Left lung (tissue), 4 donors: ENCODE measurements at regions not wholly inside any gene's neighbourhood (a gene's known extent, or its start where the extent isn't known, plus 50 kb on each side); places are given as distances from the start of the nearest gene placed in this dataset.

Source experiments
- ATAC-seq: fragments of 200-7000 bp; cut with Tn5 transposase; one replicate; pipeline ENCODE4 v1.9.1; 2020; ENCODE audit warnings: moderate library complexity
- DNase-seq, 4 donors: peaks; one replicate each; pipeline ENCODE4 v3.0.0-alpha.2; 2013 to 2020
- H3K27ac ChIP-seq, 2 donors: fragments of 200-600 bp; sonication (generic) in 1 of 2; one replicate each; pipeline versions ENCODE4 v1.5.0 to v1.8.0; 2020 to 2021
- H3K27me3 ChIP-seq, 2 donors: fragments of 200-600 bp; sonication (generic) in 1 of 2; one replicate each; pipeline versions ENCODE4 v1.5.0 to v1.8.0; 2020 to 2021
- H3K36me3 ChIP-seq, 2 donors: fragments of 200-600 bp; sonication (generic) in 1 of 2; one replicate each; pipeline versions ENCODE4 v1.5.0 to v1.8.0; 2020 to 2021
- H3K4me1 ChIP-seq, 2 donors: fragments of 200-600 bp; one replicate each; pipeline ENCODE4 v1.8.0; 2021
- H3K4me3 ChIP-seq, 2 donors: fragments of 200-600 bp; sonication (generic) in 1 of 2; one replicate each; pipeline versions ENCODE4 v1.5.0 to v1.8.0; 2020 to 2021; ENCODE audit warnings: mild to moderate bottlenecking in 1 of 2
- H3K9me3 ChIP-seq, 2 donors: fragments of 200-600 bp; sonication (generic) in 1 of 2; one replicate each; pipeline versions ENCODE4 v1.5.0 to v1.8.0; 2020 to 2021
- CTCF ChIP-seq, 2 donors: fragments of 200-600 bp; sonication (generic) in 1 of 2; IDR thresholded peaks; one replicate each; pipeline versions ENCODE4 v1.5.0 to v1.8.0; 2021; ENCODE audit warnings: antibody characterized with exemption in 2 of 2
- intact Hi-C, 2 donors: fragments of 100-400 bp; cut with DNase I; formaldehyde crosslinking; loops; one replicate each; pipeline versions ENCODE4 v1.11.2 to v1.14.2; 2022
- donor health status: DM: no; HTN: yes; CAD: no.
- donor health status: DM: no; HTN: no; CAD: no.

DNA sequence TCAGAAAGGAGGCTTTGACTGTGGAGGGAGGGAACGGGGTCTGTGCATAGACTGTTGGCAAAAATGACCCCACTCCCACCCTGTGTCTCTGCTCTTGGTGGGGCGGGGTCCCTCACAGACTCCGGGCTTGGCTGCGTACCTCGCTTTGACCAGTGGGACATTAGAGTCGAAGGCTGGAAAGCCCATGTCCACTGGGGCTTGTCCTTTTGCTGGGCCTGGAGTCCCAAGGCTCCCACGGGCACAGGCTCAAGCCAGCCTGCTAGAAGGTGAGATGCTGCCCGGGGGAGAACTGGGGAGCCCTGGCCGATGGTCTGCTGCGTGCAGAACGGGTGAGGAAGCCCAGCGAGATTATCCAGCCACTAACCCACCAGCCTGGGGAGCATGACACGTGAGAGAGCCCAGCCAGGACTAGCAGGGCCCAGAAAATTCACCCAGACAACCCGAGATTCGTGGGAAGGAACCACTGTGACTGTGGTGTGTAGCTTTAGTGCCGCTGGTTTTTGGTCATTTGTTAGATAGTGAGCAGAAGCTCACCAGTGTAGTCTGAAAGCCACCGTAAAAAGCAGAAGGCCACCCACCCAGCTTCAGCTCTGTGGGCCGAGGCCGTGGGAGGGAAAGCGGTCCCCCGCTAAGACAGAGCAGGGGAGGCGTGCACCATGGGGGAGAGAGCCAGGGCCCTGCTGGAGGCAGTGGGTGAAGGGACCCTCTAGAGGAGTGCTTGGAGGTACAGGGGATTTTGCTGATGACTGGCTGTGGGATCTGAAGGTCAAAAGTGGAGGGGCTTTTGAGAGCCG is 78.3 kb upstream of the C1orf174 start:
- Histone ChIP-seq H3K36me3 (no peaks in the 10 kb centered on the region), H3K4me1 (no peaks in the 10 kb centered on the region), H3K9me3 (no peaks in the 10 kb centered on the region), H3K4me3 (no peak overlapping the region), H3K27me3 (peaks cover 0 to 53% of the 10 kb centered on the region in 2 donors), H3K27ac (no peak overlapping the region)
- ATAC-seq (no peak), DNase-seq (no peak)
- no peak for TF ChIP-seq CTCF (IDR thresholded peaks at IDR 0.05)
- intact Hi-C loops = no loop called here

DNA sequence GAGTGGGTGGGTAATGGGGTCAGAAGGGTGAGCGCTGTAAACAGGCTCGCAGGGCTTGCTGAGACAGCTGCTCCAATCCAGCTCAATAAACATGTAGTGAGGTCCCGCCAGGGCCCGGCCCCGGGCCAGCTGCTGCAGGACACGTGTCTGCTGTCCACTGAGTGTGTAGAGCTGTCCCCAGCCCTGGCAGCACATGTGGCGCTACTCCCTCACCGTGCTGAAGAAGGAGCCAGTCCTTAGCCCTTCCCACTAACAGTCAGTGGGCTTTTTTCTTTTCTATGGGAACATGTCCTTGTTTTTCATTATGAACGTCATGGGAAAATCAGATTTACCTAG is 78.9 kb upstream of the C1orf174 start:
- Histone ChIP-seq H3K9me3 (no peaks in the 10 kb centered on the region), H3K36me3 (no peaks in the 10 kb centered on the region), H3K27ac (no peak overlapping the region), H3K4me3 (no peak overlapping the region), H3K27me3 (peaks cover 0 to 59% of the 10 kb centered on the region in 2 donors), H3K4me1 (no peaks in the 10 kb centered on the region)
- intact Hi-C loops = no loop called here
- no peak for TF ChIP-seq CTCF (IDR thresholded peaks at IDR 0.05)
- DNase-seq (peak in 1 of 4 donors; percentile 29), ATAC-seq (no peak)

DNA sequence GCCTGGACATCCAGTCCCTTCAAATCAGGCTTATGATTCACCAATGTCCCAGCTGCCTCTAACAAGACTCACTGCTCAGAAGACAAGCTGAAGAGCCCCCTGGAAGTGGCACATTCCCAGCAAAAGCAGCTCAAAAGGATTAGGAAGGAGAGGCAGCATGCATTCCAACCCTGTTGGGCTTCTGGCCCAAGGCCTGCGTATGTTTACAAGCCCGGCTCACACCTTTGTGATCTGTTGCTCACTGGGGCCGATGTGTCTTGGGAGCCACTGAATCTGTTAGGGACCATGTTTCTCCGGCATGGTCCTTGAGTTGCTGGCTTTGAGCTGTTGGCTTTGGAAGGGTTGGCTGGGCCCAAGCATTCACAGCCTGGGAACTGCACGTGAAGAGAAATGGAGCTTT is 81.2 kb upstream of the C1orf174 start:
- H3K4me1 ChIP-seq = no peaks in the 10 kb centered on the region
- DNase-seq = no peak
- H3K27me3 ChIP-seq = peaks cover 0 to 60% of the 10 kb centered on the region in 2 donors
- no peak overlapping the region for H3K4me3 ChIP-seq
- intact Hi-C loops = no loop called here
- no peak for ATAC-seq
- no peak overlapping the region for H3K27ac ChIP-seq
- TF ChIP-seq CTCF (IDR thresholded peaks at IDR 0.05) = no peak
- H3K36me3 ChIP-seq = no peaks in the 10 kb centered on the region
- H3K9me3 ChIP-seq = no peaks in the 10 kb centered on the region

DNA sequence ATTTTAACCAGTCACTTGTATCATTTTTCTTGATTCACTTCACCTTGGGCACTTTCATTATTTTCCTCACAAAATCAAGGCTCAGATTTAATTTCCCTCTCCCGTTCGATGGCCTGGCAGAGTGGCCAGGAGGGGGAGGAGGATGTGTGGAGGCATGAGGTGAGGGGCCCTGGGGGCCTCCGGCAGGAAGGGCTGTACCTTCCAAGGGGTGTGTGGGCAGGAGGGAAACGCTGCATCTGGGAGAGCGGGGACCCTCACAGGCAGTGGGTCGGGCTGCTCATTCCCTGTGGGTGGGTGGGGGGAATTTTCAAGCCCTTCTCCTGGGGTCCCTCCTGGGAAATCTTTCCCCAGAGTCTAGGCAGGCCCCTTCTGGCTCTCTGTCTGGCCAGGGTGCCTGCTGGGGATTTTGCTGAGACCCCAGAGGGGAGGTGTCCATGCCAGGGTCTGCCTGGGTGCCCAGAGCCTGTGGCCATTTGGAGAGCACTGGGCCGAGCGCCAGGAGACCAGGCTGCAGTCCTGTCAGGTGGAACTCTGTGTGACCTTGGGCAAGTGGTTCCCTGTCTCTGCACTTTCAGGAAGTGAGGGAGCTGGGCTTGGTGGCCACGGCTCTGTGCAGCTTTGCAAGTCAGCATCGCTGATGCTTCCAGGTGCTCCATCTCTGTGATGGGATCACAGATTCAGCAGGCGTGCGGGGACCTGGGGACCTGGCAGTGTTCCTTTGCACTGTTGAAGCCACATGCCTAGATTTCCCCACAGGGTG is 81.9 kb upstream of the C1orf174 start:
- ATAC-seq = no peak
- H3K36me3 ChIP-seq = no peaks in the 10 kb centered on the region
- no peaks in the 10 kb centered on the region for H3K4me1 ChIP-seq
- H3K27ac ChIP-seq = no peak overlapping the region
- intact Hi-C loops = no loop called here
- no peak for TF ChIP-seq CTCF (IDR thresholded peaks at IDR 0.05)
- no peak overlapping the region for H3K4me3 ChIP-seq
- H3K9me3 ChIP-seq = no peaks in the 10 kb centered on the region
- H3K27me3 ChIP-seq = peaks cover 0 to 53% of the 10 kb centered on the region in 2 donors
- DNase-seq = no peak

GRCh38 chr1:3983181-3983580 is 83.1 kb upstream of the C1orf174 start:
- DNase-seq (no peak), ATAC-seq (no peak)
- no peaks in the 10 kb centered on the region for H3K36me3 ChIP-seq
- H3K9me3 ChIP-seq = no peaks in the 10 kb centered on the region
- H3K4me3 ChIP-seq = no peak overlapping the region
- H3K27me3 ChIP-seq = peaks cover 0 to 53% of the 10 kb centered on the region in 2 donors
- intact Hi-C loops = no loop called here
- no peak overlapping the region for H3K27ac ChIP-seq
- TF ChIP-seq CTCF (IDR thresholded peaks at IDR 0.05) = no peak
- H3K4me1 ChIP-seq = no peaks in the 10 kb centered on the region
